ENCODE measurements at regions not wholly inside any gene's neighbourhood (a gene's known extent, or its start where the extent isn't known, plus 50 kb on each side); places are given as distances from the start of the nearest gene placed in this dataset.

GRCh38 chr20:19078448-19079373, 133.7 kb upstream of the SLC24A3 start:
- no peak for DNase-seq

- DNase-seq = no peak
Measured at GRCh38 chr20:19079536-19080299, 132.7 kb upstream of the SLC24A3 start.

- DNase-seq = no peak
Measured at GRCh38 chr20:19081937-19082336, 130.5 kb upstream of the SLC24A3 start.

- no peak for DNase-seq
Measured at GRCh38 chr20:19083136-19083621, 129.3 kb upstream of the SLC24A3 start.

- DNase-seq = no peak
Measured at GRCh38 chr20:19090332-19090731, 122.1 kb upstream of the SLC24A3 start.

- no peak for DNase-seq
Measured at GRCh38 chr20:19094959-19095541, 117.4 kb upstream of the SLC24A3 start.

- DNase-seq = no peak
Measured at GRCh38 chr20:19095762-19096161, 116.7 kb upstream of the SLC24A3 start.

- DNase-seq = no peak
Measured at GRCh38 chr20:19096843-19097242, 115.6 kb upstream of the SLC24A3 start.

GRCh38 chr20:19098117-19098516, 114.3 kb upstream of the SLC24A3 start:
- DNase-seq = no peak

- no peak for DNase-seq
Measured at GRCh38 chr20:19098806-19099578, 113.5 kb upstream of the SLC24A3 start.

GRCh38 chr20:19099596-19100545, 112.6 kb upstream of the SLC24A3 start:
- DNase-seq = no peak

GRCh38 chr20:19100975-19101374, 111.5 kb upstream of the SLC24A3 start:
- DNase-seq = no peak

- no peak for DNase-seq
Measured at GRCh38 chr20:19104186-19104585, 108.3 kb upstream of the SLC24A3 start.

- DNase-seq = no peak
Measured at GRCh38 chr20:19108155-19108554, 104.3 kb upstream of the SLC24A3 start.

GRCh38 chr20:19110285-19110684, 102.2 kb upstream of the SLC24A3 start:
- DNase-seq = no peak

- no peak for DNase-seq
Measured at GRCh38 chr20:19110881-19111460, 101.5 kb upstream of the SLC24A3 start.

GRCh38 chr20:19112828-19113227, 99.6 kb upstream of the SLC24A3 start:
- DNase-seq = no peak

GRCh38 chr20:19113343-19113930, 99.0 kb upstream of the SLC24A3 start:
- no peak for DNase-seq

GRCh38 chr20:19114410-19114809, 98.0 kb upstream of the SLC24A3 start:
- DNase-seq = no peak

- no peak for DNase-seq
Measured at GRCh38 chr20:19115581-19115980, 96.9 kb upstream of the SLC24A3 start.

- no peak for DNase-seq
Measured at GRCh38 chr20:19120011-19120410, 92.4 kb upstream of the SLC24A3 start.

Data from femur (tissue), 1 donor.